Gastroesophageal sphincter (tissue), 3 donors: ENCODE measurements at regions not wholly inside any gene's neighbourhood (a gene's known extent, or its start where the extent isn't known, plus 50 kb on each side); places are given as distances from the start of the nearest gene placed in this dataset.
"Not testable (repeated sequence)": the region's sequence is repeated elsewhere in the genome, so short reads cannot be mapped to it uniquely, and the experiment has no call there.

Experiments used
- POLR2A ChIP-seq, 2 donors: fragments of 450-650 bp; IDR thresholded peaks; one replicate each; pipeline ENCODE4 v1.6.1; 2017; ENCODE audit warnings: antibody characterized with exemption in 2 of 2, mild to moderate bottlenecking in 2 of 2, moderate library complexity in 1 of 2
- POLR2AphosphoS5 ChIP-seq: sonication (generic); formaldehyde crosslinking; IDR thresholded peaks from one replicate; pipeline ENCODE4 v1.6.1; 2017; ENCODE audit warnings: antibody characterized with exemption
- TF ChIP-seq, protein P1 (sequence below), 4 experiments: fragments of 200-600 bp in 2 of 4; fragments of 450-650 bp in 2 of 4; sonication (generic) in 1 of 4; IDR thresholded peaks; one replicate each; pipeline ENCODE4 v1.5.1; 2017 to 2019; ENCODE audit warnings: antibody characterized with exemption in 4 of 4, mild to moderate bottlenecking in 2 of 4, moderate library complexity in 2 of 4

- TF ChIP-seq, protein P1, sequence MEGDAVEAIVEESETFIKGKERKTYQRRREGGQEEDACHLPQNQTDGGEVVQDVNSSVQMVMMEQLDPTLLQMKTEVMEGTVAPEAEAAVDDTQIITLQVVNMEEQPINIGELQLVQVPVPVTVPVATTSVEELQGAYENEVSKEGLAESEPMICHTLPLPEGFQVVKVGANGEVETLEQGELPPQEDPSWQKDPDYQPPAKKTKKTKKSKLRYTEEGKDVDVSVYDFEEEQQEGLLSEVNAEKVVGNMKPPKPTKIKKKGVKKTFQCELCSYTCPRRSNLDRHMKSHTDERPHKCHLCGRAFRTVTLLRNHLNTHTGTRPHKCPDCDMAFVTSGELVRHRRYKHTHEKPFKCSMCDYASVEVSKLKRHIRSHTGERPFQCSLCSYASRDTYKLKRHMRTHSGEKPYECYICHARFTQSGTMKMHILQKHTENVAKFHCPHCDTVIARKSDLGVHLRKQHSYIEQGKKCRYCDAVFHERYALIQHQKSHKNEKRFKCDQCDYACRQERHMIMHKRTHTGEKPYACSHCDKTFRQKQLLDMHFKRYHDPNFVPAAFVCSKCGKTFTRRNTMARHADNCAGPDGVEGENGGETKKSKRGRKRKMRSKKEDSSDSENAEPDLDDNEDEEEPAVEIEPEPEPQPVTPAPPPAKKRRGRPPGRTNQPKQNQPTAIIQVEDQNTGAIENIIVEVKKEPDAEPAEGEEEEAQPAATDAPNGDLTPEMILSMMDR (IDR thresholded peaks at IDR 0.05): not testable (repeated sequence)
- not testable (repeated sequence) for TF ChIP-seq POLR2AphosphoS5; POLR2A (IDR thresholded peaks at IDR 0.05)
These were observed 138.2 kb upstream of the ANKRD20A1 start for GRCh38 chr9:67720491-67720890.
